ENCODE measurements at regions not wholly inside any gene's neighbourhood (a gene's known extent, or its start where the extent isn't known, plus 50 kb on each side); places are given as distances from the start of the nearest gene placed in this dataset.

DNA sequence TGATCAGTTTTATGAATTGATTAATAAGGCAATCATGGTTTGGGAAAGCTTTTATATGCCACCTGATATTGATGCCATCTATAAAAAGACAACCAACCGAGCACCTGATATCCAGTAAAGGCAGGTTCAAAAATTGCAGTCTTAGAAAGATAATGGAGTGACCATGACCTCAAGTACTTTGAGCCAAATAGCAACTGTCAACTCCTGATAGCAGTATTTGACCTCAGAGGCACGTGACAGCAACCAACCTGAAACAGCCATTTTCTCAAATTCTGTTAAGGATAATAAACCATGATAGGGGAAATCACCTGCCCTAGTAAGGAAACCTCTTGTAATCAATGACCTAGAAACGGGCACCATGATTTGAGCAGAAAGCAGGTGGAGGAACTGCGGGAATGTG is 77.1 kb upstream of the NFE2L3 start:
- Histone ChIP-seq H3K9me3 (ENCODE audit: control insufficient read depth in 1 of 2, insufficient read depth in 1 of 2, low read length in 2 of 2) (no peaks in the 10 kb centered on the region), H3K4me1 (ENCODE audit: insufficient read depth, low read length) (peaks cover 4% of the 10 kb centered on the region), H3K36me3 (ENCODE audit: insufficient read depth, low read length) (no peaks in the 10 kb centered on the region), H3K27ac (ENCODE audit: low read depth in 1 of 2, low read length in 2 of 2) (no peak overlapping the region), H3K4me3 (ENCODE audit: low read length) (no peak overlapping the region), H3K27me3 (ENCODE audit: control insufficient read depth in 1 of 2, insufficient read depth in 2 of 2, low read length in 2 of 2) (peaks cover 5 to 22% of the 10 kb centered on the region in 2 experiments)
- H3K4me1 Mint-ChIP-seq (ENCODE audit: low read depth), result peaks cover 11% of the 10 kb centered on the region
- H3K9me3 Mint-ChIP-seq, result no peaks in the 10 kb centered on the region
- POLR2A ChIA-PET, result no interaction called here
- peaks cover 38% of the 10 kb centered on the region for H3K27me3 Mint-ChIP-seq
- no peak for TF ChIP-seq CTCF (IDR thresholded peaks at IDR 0.05)
- CTCF ChIA-PET, result no interaction called here
- no peak overlapping the region for H3K27ac Mint-ChIP-seq
- no peak overlapping the region for H3K4me3 Mint-ChIP-seq
- no peaks in the 10 kb centered on the region for H3K36me3 Mint-ChIP-seq (ENCODE audit: low read depth)
- DNase-seq (no peak), ATAC-seq (ENCODE audit: poor library complexity) (no peak)
- intact Hi-C loops (cut with DNase I, micrococcal nuclease), result loop anchor here in 1 of 2 experiments (5.0 kb wide), 1 partner anchor 212 kb away; no protein-coding TSS in a partner anchor

- DNase-seq, result no peak
- H3K27me3 Mint-ChIP-seq, result peaks cover 48% of the 10 kb centered on the region
- no peak overlapping the region for H3K4me3 ChIP-seq (ENCODE audit: low read length)
- H3K27ac ChIP-seq (ENCODE audit: low read depth in 1 of 2, low read length in 2 of 2), result no peak overlapping the region
- no peaks in the 10 kb centered on the region for H3K36me3 Mint-ChIP-seq (ENCODE audit: low read depth)
- H3K4me1 ChIP-seq (ENCODE audit: insufficient read depth, low read length), result peaks cover 4% of the 10 kb centered on the region
- H3K9me3 ChIP-seq (ENCODE audit: control insufficient read depth in 1 of 2, insufficient read depth in 1 of 2, low read length in 2 of 2), result no peaks in the 10 kb centered on the region
- ChIA-PET CTCF (no interaction called here), POLR2A (no interaction called here)
- no peaks in the 10 kb centered on the region for H3K36me3 ChIP-seq (ENCODE audit: insufficient read depth, low read length)
- ATAC-seq (ENCODE audit: poor library complexity), result no peak
- H3K27me3 ChIP-seq (ENCODE audit: control insufficient read depth in 1 of 2, insufficient read depth in 2 of 2, low read length in 2 of 2), result peaks cover 5 to 22% of the 10 kb centered on the region in 2 experiments
- no peak for TF ChIP-seq CTCF (IDR thresholded peaks at IDR 0.05)
- no peak overlapping the region for H3K4me3 Mint-ChIP-seq
- no peak overlapping the region for H3K27ac Mint-ChIP-seq
- H3K9me3 Mint-ChIP-seq, result no peaks in the 10 kb centered on the region
- intact Hi-C loops (cut with DNase I, micrococcal nuclease), result loop anchor here in 1 of 2 experiments (5.0 kb wide), 1 partner anchor 211 kb away; no protein-coding TSS in a partner anchor
- H3K4me1 Mint-ChIP-seq (ENCODE audit: low read depth), result peaks cover 11% of the 10 kb centered on the region
Observed at GRCh38 chr7:26076691-26077090, 75.3 kb upstream of the NFE2L3 start.

DNA sequence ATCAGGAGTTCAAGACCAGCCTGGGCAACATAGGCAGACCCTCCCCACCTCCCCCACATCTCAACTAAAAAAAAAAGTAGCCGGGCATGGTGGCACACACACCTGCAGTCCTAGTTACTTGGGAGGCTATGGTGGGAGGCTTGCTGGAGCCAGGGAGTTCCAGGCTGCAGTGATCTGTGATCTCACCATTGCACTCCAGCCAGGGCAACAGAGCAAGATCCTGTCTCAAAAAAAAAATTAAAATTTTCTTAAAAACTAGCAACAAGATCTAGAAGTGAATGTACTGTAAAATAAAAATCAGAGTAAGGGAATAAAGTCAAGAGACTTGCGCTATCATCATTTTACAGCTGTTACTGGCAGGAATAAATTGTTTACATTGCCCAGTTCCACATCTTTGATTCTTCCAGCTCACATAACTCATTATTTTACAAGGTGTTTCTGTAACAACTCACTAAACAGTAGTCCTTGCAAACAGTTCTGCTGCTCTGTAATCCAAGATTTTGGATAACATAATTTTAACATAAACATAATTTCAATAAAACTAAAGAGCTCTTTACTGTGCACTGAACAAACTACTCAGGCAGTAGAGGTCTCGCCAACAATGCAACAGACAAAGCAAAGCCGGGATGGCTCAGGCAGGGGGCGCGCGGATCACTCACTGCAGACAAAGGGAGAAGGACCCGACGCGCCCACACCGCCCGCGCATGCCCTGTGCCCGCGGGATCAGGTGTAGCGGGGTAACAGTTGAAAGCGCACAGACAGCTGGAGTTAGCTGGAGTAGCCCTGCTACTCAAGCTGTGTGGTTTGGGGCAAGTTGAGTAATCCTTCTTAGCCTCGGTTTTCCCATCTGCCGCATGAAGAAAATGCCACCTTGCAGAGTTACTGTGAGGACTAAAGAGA is 73.3 kb upstream of the NFE2L3 start:
- Mint-ChIP-seq H3K27ac (no peak overlapping the region), H3K4me1 (ENCODE audit: low read depth) (peaks cover 11% of the 10 kb centered on the region), H3K27me3 (peaks cover 48% of the 10 kb centered on the region), H3K9me3 (no peaks in the 10 kb centered on the region), H3K36me3 (ENCODE audit: low read depth) (no peaks in the 10 kb centered on the region), H3K4me3 (no peak overlapping the region)
- Histone ChIP-seq H3K9me3 (ENCODE audit: control insufficient read depth in 1 of 2, insufficient read depth in 1 of 2, low read length in 2 of 2) (no peaks in the 10 kb centered on the region), H3K27me3 (ENCODE audit: control insufficient read depth in 1 of 2, insufficient read depth in 2 of 2, low read length in 2 of 2) (peaks cover 5 to 26% of the 10 kb centered on the region in 2 experiments), H3K4me1 (ENCODE audit: insufficient read depth, low read length) (peaks cover 4% of the 10 kb centered on the region), H3K4me3 (ENCODE audit: low read length) (no peak overlapping the region), H3K36me3 (ENCODE audit: insufficient read depth, low read length) (no peaks in the 10 kb centered on the region), H3K27ac (ENCODE audit: low read depth in 1 of 2, low read length in 2 of 2) (no peak overlapping the region)
- CTCF ChIA-PET, result interaction anchor here (0.6 to 3.1 kb wide), 23 partner anchors 9 to 291 kb away, joined by 3 to 29 read pairs (median 3); partner anchors contain the start of genes HNRNPA2B1 and NFE2L3
- DNase-seq (peak; percentile 69 to 89 (median 80)), ATAC-seq (ENCODE audit: poor library complexity) (peak; percentile 100)
- TF ChIP-seq CTCF (IDR thresholded peaks at IDR 0.05), result peak; percentile 80
- POLR2A ChIA-PET, result interaction anchor here (0.7 to 1.8 kb wide), 10 partner anchors 13 to 291 kb away, joined by 3 to 10 read pairs (median 4); partner anchors contain the start of genes CBX3, HNRNPA2B1 and NFE2L3
- intact Hi-C loops (cut with DNase I, micrococcal nuclease), result loop anchor here in 1 of 2 experiments (1.0 to 5.0 kb wide), 4 partner anchors 120 to 589 kb away; no protein-coding TSS in a partner anchor
